Endothelial cell (in vitro differentiated cells): ENCODE measurements at regions not wholly inside any gene's neighbourhood (a gene's known extent, or its start where the extent isn't known, plus 50 kb on each side); places are given as distances from the start of the nearest gene placed in this dataset.

Experiments used
- DNase-seq: peaks from one replicate; pipeline ENCODE4 v3.0.0; 2021; ENCODE audit warnings: low spot score
- H3K27ac Mint-ChIP-seq: one replicate; pipeline ENCODE4 v1.8.0; 2021; ENCODE audit warnings: mixed read lengths, inconsistent platforms; ENCODE audit not compliant: unreplicated experiment
- H3K27me3 Mint-ChIP-seq: one replicate; pipeline ENCODE4 v1.8.0; 2021; ENCODE audit warnings: mild to moderate bottlenecking, moderate library complexity, mixed read lengths, inconsistent platforms; ENCODE audit not compliant: unreplicated experiment
- H3K36me3 Mint-ChIP-seq: one replicate; pipeline ENCODE4 v1.8.0; 2021; ENCODE audit warnings: mild to moderate bottlenecking, low read depth, mixed read lengths, inconsistent platforms; ENCODE audit not compliant: unreplicated experiment
- H3K4me1 Mint-ChIP-seq: one replicate; pipeline ENCODE4 v1.8.0; 2021; ENCODE audit warnings: mild to moderate bottlenecking, mixed read lengths, inconsistent platforms; ENCODE audit not compliant: unreplicated experiment
- H3K4me3 Mint-ChIP-seq: one replicate; pipeline ENCODE4 v1.8.0; 2021; ENCODE audit warnings: mild to moderate bottlenecking, mixed read lengths, inconsistent platforms; ENCODE audit not compliant: unreplicated experiment
- H3K9me3 Mint-ChIP-seq: one replicate; pipeline ENCODE4 v1.8.0; 2021; ENCODE audit warnings: mixed read lengths, inconsistent platforms; ENCODE audit not compliant: unreplicated experiment
- TF ChIP-seq, protein P1 (sequence below): fragments of 200-600 bp; sonication (generic); IDR thresholded peaks from one replicate; pipeline ENCODE4 v1.5.0; 2021; ENCODE audit warnings: antibody characterized with exemption; ENCODE audit not compliant: unreplicated experiment

DNA sequence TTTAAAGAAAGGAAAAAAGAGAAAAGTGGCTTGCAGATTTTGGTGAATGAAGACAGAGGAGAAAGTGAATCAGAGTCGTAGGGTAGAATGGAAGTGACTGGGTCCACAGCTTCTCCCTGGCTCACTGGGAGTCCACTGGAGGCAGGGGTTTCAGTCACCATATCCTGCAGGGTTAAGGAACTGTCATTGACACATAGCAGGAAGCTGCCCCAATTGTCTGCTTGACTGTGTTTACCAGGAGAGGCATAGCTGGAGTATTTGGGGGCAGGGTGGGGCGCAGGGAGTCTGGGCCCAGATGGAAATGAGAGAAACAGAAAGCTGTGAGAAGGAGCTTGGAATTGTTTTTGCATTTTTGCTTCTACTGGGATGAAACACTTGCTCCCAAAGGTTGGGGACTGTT lies 228.8 kb upstream of the CSF3R start:
- H3K9me3 Mint-ChIP-seq = no peaks in the 10 kb centered on the region
- peaks cover 5% of the 10 kb centered on the region for H3K27me3 Mint-ChIP-seq
- H3K4me3 Mint-ChIP-seq = no peak overlapping the region
- DNase-seq = no peak
- no peaks in the 10 kb centered on the region for H3K36me3 Mint-ChIP-seq
- TF ChIP-seq, protein P1, sequence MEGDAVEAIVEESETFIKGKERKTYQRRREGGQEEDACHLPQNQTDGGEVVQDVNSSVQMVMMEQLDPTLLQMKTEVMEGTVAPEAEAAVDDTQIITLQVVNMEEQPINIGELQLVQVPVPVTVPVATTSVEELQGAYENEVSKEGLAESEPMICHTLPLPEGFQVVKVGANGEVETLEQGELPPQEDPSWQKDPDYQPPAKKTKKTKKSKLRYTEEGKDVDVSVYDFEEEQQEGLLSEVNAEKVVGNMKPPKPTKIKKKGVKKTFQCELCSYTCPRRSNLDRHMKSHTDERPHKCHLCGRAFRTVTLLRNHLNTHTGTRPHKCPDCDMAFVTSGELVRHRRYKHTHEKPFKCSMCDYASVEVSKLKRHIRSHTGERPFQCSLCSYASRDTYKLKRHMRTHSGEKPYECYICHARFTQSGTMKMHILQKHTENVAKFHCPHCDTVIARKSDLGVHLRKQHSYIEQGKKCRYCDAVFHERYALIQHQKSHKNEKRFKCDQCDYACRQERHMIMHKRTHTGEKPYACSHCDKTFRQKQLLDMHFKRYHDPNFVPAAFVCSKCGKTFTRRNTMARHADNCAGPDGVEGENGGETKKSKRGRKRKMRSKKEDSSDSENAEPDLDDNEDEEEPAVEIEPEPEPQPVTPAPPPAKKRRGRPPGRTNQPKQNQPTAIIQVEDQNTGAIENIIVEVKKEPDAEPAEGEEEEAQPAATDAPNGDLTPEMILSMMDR = no peak
- H3K4me1 Mint-ChIP-seq = peaks cover 8% of the 10 kb centered on the region
- H3K27ac Mint-ChIP-seq = no peak overlapping the region

DNA sequence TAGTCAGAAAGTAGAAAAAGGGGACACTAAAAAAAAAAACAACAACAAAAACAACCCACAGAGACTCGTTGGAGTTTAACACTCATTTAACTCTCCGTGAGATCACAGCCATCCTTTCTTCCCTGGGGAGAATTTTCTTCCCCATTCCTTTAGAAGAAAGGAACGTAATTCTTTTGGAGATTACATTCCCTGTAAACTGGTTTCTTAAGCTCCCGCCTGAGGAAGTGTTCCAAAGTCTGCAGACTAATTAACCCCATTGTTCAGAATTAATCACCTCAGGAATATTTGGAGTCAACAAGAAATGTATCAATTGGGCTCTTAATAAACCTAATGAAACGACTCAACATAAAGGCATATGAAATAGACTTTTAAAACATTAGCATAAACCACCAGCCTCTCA lies 228.2 kb upstream of the CSF3R start:
- no peak for DNase-seq
- Mint-ChIP-seq H3K27ac (no peak overlapping the region), H3K36me3 (no peaks in the 10 kb centered on the region), H3K4me3 (no peak overlapping the region), H3K9me3 (no peaks in the 10 kb centered on the region), H3K27me3 (peaks cover 10% of the 10 kb centered on the region), H3K4me1 (peaks cover 8% of the 10 kb centered on the region)
- TF ChIP-seq, protein P1 = no peak

DNA sequence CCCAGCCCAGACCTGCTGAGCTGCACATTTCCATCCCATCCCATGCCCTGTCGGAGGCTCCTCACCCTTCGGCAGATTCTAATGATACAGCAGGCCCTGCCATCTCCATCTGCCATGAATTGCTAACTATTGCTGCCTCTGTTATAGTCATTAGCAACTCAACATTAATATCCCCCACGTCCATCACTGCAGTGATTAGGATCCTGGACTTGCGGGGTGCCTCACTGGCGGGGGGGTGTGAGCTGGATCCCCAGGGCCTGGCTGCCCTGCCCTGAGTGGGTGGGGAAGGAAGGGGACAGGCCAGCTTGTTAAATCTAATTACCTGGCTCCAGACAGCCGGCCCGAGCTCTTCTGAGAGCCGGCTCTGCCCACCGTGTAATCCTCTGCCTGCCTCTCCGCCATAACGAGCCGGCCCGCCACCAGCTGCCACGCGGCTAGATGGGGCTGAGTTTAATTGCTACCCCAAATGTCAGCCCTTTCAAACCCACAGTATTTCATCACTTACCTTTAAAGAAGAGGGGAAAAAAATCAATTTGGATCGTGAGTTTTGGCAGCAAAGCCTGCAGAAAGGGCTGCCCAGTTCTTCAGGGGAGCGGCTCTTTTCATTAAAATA lies 227.3 kb upstream of the CSF3R start:
- no peaks in the 10 kb centered on the region for H3K9me3 Mint-ChIP-seq
- TF ChIP-seq, protein P1 = no peak
- no peak overlapping the region for H3K4me3 Mint-ChIP-seq
- H3K36me3 Mint-ChIP-seq = no peaks in the 10 kb centered on the region
- H3K4me1 Mint-ChIP-seq = peaks cover 8% of the 10 kb centered on the region
- H3K27me3 Mint-ChIP-seq = peaks cover 12% of the 10 kb centered on the region
- DNase-seq = no peak
- H3K27ac Mint-ChIP-seq = no peak overlapping the region

DNA sequence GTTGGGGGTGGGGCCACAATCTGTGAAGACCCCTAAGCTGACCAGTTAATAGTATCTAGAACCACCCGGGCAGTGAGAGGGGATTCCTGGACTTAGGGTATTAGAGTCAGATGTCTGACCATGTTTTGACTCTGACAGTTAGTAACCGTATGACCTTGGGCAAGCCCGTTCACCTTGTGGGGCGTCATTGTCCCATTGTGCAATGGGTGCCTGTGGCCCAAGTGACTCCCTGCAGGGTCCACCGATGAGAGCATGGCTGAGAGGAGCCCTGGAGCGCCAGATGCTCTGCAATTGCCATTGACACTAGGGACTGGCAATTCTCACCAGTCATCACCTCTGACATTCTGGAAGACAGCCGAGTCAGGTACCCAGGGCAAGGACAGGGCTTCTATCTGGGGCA lies 225.9 kb upstream of the CSF3R start:
- Mint-ChIP-seq H3K9me3 (no peaks in the 10 kb centered on the region), H3K36me3 (no peaks in the 10 kb centered on the region), H3K27me3 (peaks cover 14% of the 10 kb centered on the region), H3K27ac (no peak overlapping the region), H3K4me1 (peaks cover 8% of the 10 kb centered on the region), H3K4me3 (no peak overlapping the region)
- no peak for DNase-seq
- TF ChIP-seq, protein P1 = no peak

DNA sequence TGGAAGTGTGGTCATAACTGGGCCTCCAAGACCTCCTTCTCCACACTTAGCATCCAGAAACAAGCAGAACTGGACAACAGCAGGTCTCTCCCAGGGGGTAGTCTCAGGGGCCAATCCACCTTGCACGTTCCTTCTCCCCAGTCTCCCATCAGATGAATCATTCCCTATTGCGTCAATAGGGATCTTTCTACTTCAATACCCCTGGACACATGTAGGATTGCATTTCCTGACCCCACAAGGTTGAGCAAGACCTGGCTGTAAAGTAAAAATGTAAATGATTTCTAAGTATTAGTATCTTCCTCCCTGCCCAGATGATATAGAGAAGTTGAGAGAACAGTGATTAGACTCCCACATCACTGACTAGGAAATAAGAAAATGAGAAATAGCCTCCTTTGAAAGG lies 224.5 kb upstream of the CSF3R start:
- DNase-seq = no peak
- TF ChIP-seq, protein P1 = no peak
- Mint-ChIP-seq H3K9me3 (no peaks in the 10 kb centered on the region), H3K27ac (no peak overlapping the region), H3K27me3 (peaks cover 11% of the 10 kb centered on the region), H3K36me3 (no peaks in the 10 kb centered on the region), H3K4me1 (peaks cover 8% of the 10 kb centered on the region), H3K4me3 (no peak overlapping the region)
